Keratinocyte (primary cell): ENCODE measurements at regions not wholly inside any gene's neighbourhood (a gene's known extent, or its start where the extent isn't known, plus 50 kb on each side); places are given as distances from the start of the nearest gene placed in this dataset.

Source experiments
- DNase-seq: peaks from one replicate; pipeline ENCODE4 v3.0.0-alpha.2; 2011; ENCODE audit warnings: low read depth, missing footprints, low spot score
- FAIRE-seq: peaks from 2 replicates; lab custom pipeline; 2011; peaks lifted over from hg19 to GRCh38; lab: Jason Lieb, UNC
- H2AFZ ChIP-seq: 2 replicates; pipeline ENCODE4 v1.6.0; 2012; ENCODE audit warnings: low read length, control low read depth, inconsistent platforms; ENCODE audit not compliant: control insufficient read depth
- H3K27ac ChIP-seq: 2 replicates; pipeline ENCODE4 v1.5.1; 2011; ENCODE audit warnings: low read length; ENCODE audit not compliant: control insufficient read depth, insufficient read depth
- H3K27me3 ChIP-seq: 3 replicates; pipeline ENCODE4 v1.6.0; 2011; ENCODE audit warnings: low read length; ENCODE audit not compliant: control insufficient read depth, insufficient read depth; ENCODE audit errors: extremely low read depth
- H3K36me3 ChIP-seq, 2 experiments: 2 replicates in 1 of 2; 3 replicates in 1 of 2; pipeline ENCODE4 v1.5.1; 2011; ENCODE audit warnings: low read length in 2 of 2, mild to moderate bottlenecking in 1 of 2; ENCODE audit not compliant: control insufficient read depth in 2 of 2, insufficient read depth in 2 of 2; ENCODE audit errors: extremely low read depth in 1 of 2
- H3K4me1 ChIP-seq: 3 replicates; pipeline ENCODE4 v1.5.1; 2011; ENCODE audit warnings: low read length; ENCODE audit not compliant: control insufficient read depth, insufficient read depth; ENCODE audit errors: extremely low read depth
- H3K4me2 ChIP-seq: 3 replicates; pipeline ENCODE4 v1.6.0; 2011; ENCODE audit warnings: low read depth, low read length; ENCODE audit not compliant: control insufficient read depth, insufficient read depth; ENCODE audit errors: extremely low read depth
- H3K4me3 ChIP-seq, 3 experiments: fragments of 200-600 bp in 1 of 3; sonication (generic) in 1 of 3; 2 replicates in 2 of 3; 3 replicates in 1 of 3; pipeline ENCODE4 v1.5.1; 2011 to 2016; ENCODE audit warnings: low read length in 3 of 3, mild to moderate bottlenecking in 3 of 3, control low read depth in 2 of 3, inconsistent platforms in 1 of 3, low read depth in 1 of 3, mixed read lengths in 1 of 3, mixed run types in 1 of 3, moderate library complexity in 1 of 3; ENCODE audit not compliant: control insufficient read depth in 2 of 3, insufficient read depth in 2 of 3; ENCODE audit errors: extremely low read depth in 1 of 3
- H3K79me2 ChIP-seq: 2 replicates; pipeline ENCODE4 v1.6.0; 2012; ENCODE audit warnings: low read length; ENCODE audit not compliant: control insufficient read depth, insufficient read depth
- H3K9ac ChIP-seq: 3 replicates; pipeline ENCODE4 v1.6.0; 2011; ENCODE audit warnings: low read length; ENCODE audit not compliant: control insufficient read depth, insufficient read depth; ENCODE audit errors: extremely low read depth
- H3K9me1 ChIP-seq: 3 replicates; pipeline ENCODE4 v1.6.0; 2011; ENCODE audit warnings: low read length; ENCODE audit not compliant: control insufficient read depth, insufficient read depth; ENCODE audit errors: extremely low read depth
- H3K9me3 ChIP-seq: 2 replicates; pipeline ENCODE4 v1.5.1; 2012; ENCODE audit warnings: low read depth, low read length; ENCODE audit not compliant: control insufficient read depth
- H4K20me1 ChIP-seq: 3 replicates; pipeline ENCODE4 v1.6.0; 2011; ENCODE audit warnings: low read length; ENCODE audit not compliant: control insufficient read depth, insufficient read depth; ENCODE audit errors: extremely low read depth
- CTCF ChIP-seq, 3 experiments: IDR thresholded peaks in 1 of 3; conservative IDR thresholded peaks in 1 of 3; optimal IDR thresholded peaks in 1 of 3; 2 replicates in 2 of 3; 3 replicates in 1 of 3; pipeline versions ENCODE3 to v1.5.1; 2011; ENCODE audit warnings: low read length in 3 of 3, mild to moderate bottlenecking in 3 of 3, moderate library complexity in 2 of 3, control low read depth in 1 of 3, inconsistent platforms in 1 of 3; ENCODE audit not compliant: insufficient read depth in 2 of 3; ENCODE audit errors: extremely low read depth in 1 of 3
- EZH2 ChIP-seq: IDR thresholded peaks from one replicate; pipeline ENCODE4 v1.6.1; 2012; ENCODE audit warnings: inconsistent platforms, mild to moderate bottlenecking, low read length, moderate library complexity
- dilution Hi-C: fragments of 300-500 bp; cut with MboI; formaldehyde crosslinking; loops from one replicate; pipeline ENCODE4 v1.7.0; 2020; ENCODE audit warnings: low sequenced_read_pairs; ENCODE audit not compliant: extremely low pct_ligation_motif_present

GRCh38 chr7:12796397-12797127 is 109.1 kb downstream of the ARL4A start:
- Histone ChIP-seq H2AFZ (peak overlapping the region; percentile 64), H3K9ac (no peak overlapping the region), H4K20me1 (no peaks in the 10 kb centered on the region), H3K9me3 (no peaks in the 10 kb centered on the region), H3K9me1 (no peaks in the 10 kb centered on the region), H3K4me2 (no peak overlapping the region), H3K4me3 (no peak overlapping the region), H3K36me3 (no peaks in the 10 kb centered on the region), H3K79me2 (no peaks in the 10 kb centered on the region), H3K27ac (no peak overlapping the region), H3K4me1 (peaks cover 12% of the 10 kb centered on the region), H3K27me3 (no peaks in the 10 kb centered on the region)
- dilution Hi-C loops = no loop called here
- FAIRE-seq = peak; percentile 53
- TF ChIP-seq EZH2 (no peak), CTCF (optimal IDR thresholded peaks at IDR 0.05 in 1 of 3, IDR thresholded peaks at IDR 0.05 in 1 of 3, conservative IDR thresholded peaks at IDR 0.05 in 1 of 3; ENCODE audit: extremely low read depth in 1 of 3, insufficient read depth in 2 of 3, low read length in 3 of 3) (no peak)
- DNase-seq = no peak

- H3K9ac ChIP-seq = no peak overlapping the region
- no peak for TF ChIP-seq EZH2
- TF ChIP-seq CTCF (optimal IDR thresholded peaks at IDR 0.05 in 1 of 3, IDR thresholded peaks at IDR 0.05 in 1 of 3, conservative IDR thresholded peaks at IDR 0.05 in 1 of 3; ENCODE audit: extremely low read depth in 1 of 3, insufficient read depth in 2 of 3, low read length in 3 of 3) = no peak
- no peak for DNase-seq
- no peaks in the 10 kb centered on the region for H3K27me3 ChIP-seq
- H3K9me3 ChIP-seq = no peaks in the 10 kb centered on the region
- peak overlapping the region; percentile 53 for H3K4me2 ChIP-seq
- dilution Hi-C loops = no loop called here
- FAIRE-seq = no peak
- no peaks in the 10 kb centered on the region for H3K36me3 ChIP-seq
- no peak overlapping the region for H3K27ac ChIP-seq
- H3K4me1 ChIP-seq = peaks cover 28% of the 10 kb centered on the region
- no peak overlapping the region for H2AFZ ChIP-seq
- H3K79me2 ChIP-seq = no peaks in the 10 kb centered on the region
- no peaks in the 10 kb centered on the region for H4K20me1 ChIP-seq
- H3K9me1 ChIP-seq = no peaks in the 10 kb centered on the region
- H3K4me3 ChIP-seq = no peak overlapping the region
Observed at GRCh38 chr7:12800486-12800885, 113.1 kb downstream of the ARL4A start.
